ENCODE measurements at regions not wholly inside any gene's neighbourhood (a gene's known extent, or its start where the extent isn't known, plus 50 kb on each side); places are given as distances from the start of the nearest gene placed in this dataset.

DNA sequence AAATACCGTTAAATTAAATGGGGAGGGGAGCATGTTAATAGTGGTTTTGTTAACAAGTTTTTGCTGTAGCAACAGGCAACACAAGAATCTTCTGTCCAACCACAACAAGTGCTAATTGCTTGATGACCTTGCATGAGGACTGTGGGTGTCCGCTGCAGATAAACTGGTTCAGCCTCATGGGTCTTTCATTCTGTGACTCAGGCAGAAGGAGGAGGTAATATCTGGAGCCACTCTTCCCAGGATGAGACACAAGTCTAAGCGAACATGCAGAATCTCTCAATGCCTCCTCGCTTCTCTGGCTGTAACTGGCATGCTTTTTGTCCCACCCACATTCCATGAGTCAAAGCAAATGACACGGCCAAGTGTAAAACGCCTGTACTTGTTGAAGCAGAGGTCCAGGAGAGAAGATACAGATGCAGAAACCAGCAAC, 56.6 kb upstream of the MYO16 start (continued):
- TF ChIP-seq, protein P1, sequence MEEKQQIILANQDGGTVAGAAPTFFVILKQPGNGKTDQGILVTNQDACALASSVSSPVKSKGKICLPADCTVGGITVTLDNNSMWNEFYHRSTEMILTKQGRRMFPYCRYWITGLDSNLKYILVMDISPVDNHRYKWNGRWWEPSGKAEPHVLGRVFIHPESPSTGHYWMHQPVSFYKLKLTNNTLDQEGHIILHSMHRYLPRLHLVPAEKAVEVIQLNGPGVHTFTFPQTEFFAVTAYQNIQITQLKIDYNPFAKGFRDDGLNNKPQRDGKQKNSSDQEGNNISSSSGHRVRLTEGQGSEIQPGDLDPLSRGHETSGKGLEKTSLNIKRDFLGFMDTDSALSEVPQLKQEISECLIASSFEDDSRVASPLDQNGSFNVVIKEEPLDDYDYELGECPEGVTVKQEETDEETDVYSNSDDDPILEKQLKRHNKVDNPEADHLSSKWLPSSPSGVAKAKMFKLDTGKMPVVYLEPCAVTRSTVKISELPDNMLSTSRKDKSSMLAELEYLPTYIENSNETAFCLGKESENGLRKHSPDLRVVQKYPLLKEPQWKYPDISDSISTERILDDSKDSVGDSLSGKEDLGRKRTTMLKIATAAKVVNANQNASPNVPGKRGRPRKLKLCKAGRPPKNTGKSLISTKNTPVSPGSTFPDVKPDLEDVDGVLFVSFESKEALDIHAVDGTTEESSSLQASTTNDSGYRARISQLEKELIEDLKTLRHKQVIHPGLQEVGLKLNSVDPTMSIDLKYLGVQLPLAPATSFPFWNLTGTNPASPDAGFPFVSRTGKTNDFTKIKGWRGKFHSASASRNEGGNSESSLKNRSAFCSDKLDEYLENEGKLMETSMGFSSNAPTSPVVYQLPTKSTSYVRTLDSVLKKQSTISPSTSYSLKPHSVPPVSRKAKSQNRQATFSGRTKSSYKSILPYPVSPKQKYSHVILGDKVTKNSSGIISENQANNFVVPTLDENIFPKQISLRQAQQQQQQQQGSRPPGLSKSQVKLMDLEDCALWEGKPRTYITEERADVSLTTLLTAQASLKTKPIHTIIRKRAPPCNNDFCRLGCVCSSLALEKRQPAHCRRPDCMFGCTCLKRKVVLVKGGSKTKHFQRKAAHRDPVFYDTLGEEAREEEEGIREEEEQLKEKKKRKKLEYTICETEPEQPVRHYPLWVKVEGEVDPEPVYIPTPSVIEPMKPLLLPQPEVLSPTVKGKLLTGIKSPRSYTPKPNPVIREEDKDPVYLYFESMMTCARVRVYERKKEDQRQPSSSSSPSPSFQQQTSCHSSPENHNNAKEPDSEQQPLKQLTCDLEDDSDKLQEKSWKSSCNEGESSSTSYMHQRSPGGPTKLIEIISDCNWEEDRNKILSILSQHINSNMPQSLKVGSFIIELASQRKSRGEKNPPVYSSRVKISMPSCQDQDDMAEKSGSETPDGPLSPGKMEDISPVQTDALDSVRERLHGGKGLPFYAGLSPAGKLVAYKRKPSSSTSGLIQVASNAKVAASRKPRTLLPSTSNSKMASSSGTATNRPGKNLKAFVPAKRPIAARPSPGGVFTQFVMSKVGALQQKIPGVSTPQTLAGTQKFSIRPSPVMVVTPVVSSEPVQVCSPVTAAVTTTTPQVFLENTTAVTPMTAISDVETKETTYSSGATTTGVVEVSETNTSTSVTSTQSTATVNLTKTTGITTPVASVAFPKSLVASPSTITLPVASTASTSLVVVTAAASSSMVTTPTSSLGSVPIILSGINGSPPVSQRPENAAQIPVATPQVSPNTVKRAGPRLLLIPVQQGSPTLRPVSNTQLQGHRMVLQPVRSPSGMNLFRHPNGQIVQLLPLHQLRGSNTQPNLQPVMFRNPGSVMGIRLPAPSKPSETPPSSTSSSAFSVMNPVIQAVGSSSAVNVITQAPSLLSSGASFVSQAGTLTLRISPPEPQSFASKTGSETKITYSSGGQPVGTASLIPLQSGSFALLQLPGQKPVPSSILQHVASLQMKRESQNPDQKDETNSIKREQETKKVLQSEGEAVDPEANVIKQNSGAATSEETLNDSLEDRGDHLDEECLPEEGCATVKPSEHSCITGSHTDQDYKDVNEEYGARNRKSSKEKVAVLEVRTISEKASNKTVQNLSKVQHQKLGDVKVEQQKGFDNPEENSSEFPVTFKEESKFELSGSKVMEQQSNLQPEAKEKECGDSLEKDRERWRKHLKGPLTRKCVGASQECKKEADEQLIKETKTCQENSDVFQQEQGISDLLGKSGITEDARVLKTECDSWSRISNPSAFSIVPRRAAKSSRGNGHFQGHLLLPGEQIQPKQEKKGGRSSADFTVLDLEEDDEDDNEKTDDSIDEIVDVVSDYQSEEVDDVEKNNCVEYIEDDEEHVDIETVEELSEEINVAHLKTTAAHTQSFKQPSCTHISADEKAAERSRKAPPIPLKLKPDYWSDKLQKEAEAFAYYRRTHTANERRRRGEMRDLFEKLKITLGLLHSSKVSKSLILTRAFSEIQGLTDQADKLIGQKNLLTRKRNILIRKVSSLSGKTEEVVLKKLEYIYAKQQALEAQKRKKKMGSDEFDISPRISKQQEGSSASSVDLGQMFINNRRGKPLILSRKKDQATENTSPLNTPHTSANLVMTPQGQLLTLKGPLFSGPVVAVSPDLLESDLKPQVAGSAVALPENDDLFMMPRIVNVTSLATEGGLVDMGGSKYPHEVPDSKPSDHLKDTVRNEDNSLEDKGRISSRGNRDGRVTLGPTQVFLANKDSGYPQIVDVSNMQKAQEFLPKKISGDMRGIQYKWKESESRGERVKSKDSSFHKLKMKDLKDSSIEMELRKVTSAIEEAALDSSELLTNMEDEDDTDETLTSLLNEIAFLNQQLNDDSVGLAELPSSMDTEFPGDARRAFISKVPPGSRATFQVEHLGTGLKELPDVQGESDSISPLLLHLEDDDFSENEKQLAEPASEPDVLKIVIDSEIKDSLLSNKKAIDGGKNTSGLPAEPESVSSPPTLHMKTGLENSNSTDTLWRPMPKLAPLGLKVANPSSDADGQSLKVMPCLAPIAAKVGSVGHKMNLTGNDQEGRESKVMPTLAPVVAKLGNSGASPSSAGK (IDR thresholded peaks at IDR 0.05) = no peak
- TF ChIP-seq TEAD1 (CRISPR knock-in tag; IDR thresholded peaks at IDR 0.05) (peak in 1 of 2 experiments; percentile 58; a peak in 1 of 4 replicates), SAP30 (IDR thresholded peaks at IDR 0.05; ENCODE audit: borderline replicate concordance, insufficient read depth, low read depth, low read length, poor library complexity, severe bottlenecking) (no peak), ZNF79 (CRISPR knock-in tag; IDR thresholded peaks at IDR 0.05; ENCODE audit: low read depth) (no peak), FOXJ3 (CRISPR knock-in tag; IDR thresholded peaks at IDR 0.05) (peak; percentile 88), ZNF717 (CRISPR knock-in tag; IDR thresholded peaks at IDR 0.05) (no peak), SP2 (IDR thresholded peaks at IDR 0.05; ENCODE audit: extremely low read depth, low read depth, low read length, poor library complexity, severe bottlenecking) (no peak), NR3C1 (CRISPR knock-in tag; IDR thresholded peaks at IDR 0.05) (no peak), COPS2 (conservative IDR thresholded peaks at IDR 0.05) (no peak), TARDBP (IDR thresholded peaks at IDR 0.05) (no peak), MTA2 (IDR thresholded peaks at IDR 0.05; ENCODE audit: low read depth) (no peak), ZFX (CRISPR knock-in tag; IDR thresholded peaks at IDR 0.05) (no peak), ZNF133 (CRISPR knock-in tag; IDR thresholded peaks at IDR 0.05) (no peak)
- TF ChIP-seq, protein P2, sequence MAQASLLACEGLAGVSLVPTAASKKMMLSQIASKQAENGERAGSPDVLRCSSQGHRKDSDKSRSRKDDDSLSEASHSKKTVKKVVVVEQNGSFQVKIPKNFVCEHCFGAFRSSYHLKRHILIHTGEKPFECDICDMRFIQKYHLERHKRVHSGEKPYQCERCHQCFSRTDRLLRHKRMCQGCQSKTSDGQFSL (CRISPR knock-in tag; IDR thresholded peaks at IDR 0.05) = no peak
- TF ChIP-seq, protein P2 (tag; IDR thresholded peaks at IDR 0.05) = no peak
- TF ChIP-seq, protein P3, sequence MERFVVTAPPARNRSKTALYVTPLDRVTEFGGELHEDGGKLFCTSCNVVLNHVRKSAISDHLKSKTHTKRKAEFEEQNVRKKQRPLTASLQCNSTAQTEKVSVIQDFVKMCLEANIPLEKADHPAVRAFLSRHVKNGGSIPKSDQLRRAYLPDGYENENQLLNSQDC (CRISPR knock-in tag; IDR thresholded peaks at IDR 0.05) = no peak

All from K562 (cell line).